ENCODE measurements at regions not wholly inside any gene's neighbourhood (a gene's known extent, or its start where the extent isn't known, plus 50 kb on each side); places are given as distances from the start of the nearest gene placed in this dataset.

GRCh38 chr10:85490431-85490830 lies 876.2 kb downstream of the GRID1 start:
- TF ChIP-seq, protein P1, sequence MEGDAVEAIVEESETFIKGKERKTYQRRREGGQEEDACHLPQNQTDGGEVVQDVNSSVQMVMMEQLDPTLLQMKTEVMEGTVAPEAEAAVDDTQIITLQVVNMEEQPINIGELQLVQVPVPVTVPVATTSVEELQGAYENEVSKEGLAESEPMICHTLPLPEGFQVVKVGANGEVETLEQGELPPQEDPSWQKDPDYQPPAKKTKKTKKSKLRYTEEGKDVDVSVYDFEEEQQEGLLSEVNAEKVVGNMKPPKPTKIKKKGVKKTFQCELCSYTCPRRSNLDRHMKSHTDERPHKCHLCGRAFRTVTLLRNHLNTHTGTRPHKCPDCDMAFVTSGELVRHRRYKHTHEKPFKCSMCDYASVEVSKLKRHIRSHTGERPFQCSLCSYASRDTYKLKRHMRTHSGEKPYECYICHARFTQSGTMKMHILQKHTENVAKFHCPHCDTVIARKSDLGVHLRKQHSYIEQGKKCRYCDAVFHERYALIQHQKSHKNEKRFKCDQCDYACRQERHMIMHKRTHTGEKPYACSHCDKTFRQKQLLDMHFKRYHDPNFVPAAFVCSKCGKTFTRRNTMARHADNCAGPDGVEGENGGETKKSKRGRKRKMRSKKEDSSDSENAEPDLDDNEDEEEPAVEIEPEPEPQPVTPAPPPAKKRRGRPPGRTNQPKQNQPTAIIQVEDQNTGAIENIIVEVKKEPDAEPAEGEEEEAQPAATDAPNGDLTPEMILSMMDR (IDR thresholded peaks at IDR 0.05) = no peak
- TF ChIP-seq POLR2A (IDR thresholded peaks at IDR 0.05) = no peak
